GM23338 (cell line): ENCODE measurements at regions not wholly inside any gene's neighbourhood (a gene's known extent, or its start where the extent isn't known, plus 50 kb on each side); places are given as distances from the start of the nearest gene placed in this dataset.

ENCODE experiments used
- CTCF ChIP-seq, 2 experiments: fragments of 200-600 bp in 1 of 2; sonication (generic) in 1 of 2; conservative IDR thresholded peaks; 2 replicates each; pipeline versions ENCODE4 v1.5.1 to v1.6.1; 2016 to 2017; ENCODE audit warnings: antibody characterized with exemption in 2 of 2, low read depth in 2 of 2, mild to moderate bottlenecking in 2 of 2, moderate library complexity in 1 of 2
- EZH2 ChIP-seq: fragments of 200-600 bp; sonication (generic); IDR thresholded peaks from one replicate; pipeline ENCODE4 v1.8.0; 2017; ENCODE audit warnings: antibody characterized with exemption, mild to moderate bottlenecking, low read depth; ENCODE audit not compliant: unreplicated experiment
- REST ChIP-seq: IDR thresholded peaks from one replicate; pipeline ENCODE4 v1.6.1; 2018; ENCODE audit warnings: antibody characterized with exemption; ENCODE audit not compliant: unreplicated experiment
- ZNF462 ChIP-seq: fragments of 250-450 bp; sonication (Bioruptor Pico); IDR thresholded peaks from 2 replicates; pipeline ENCODE4 v1.5.0; 2020; ENCODE audit warnings: mild to moderate bottlenecking, moderate library complexity

- TF ChIP-seq ZNF462 (CRISPR knock-in tag): no peak
- no peak for TF ChIP-seq EZH2
- no peak for TF ChIP-seq REST
- no peak for TF ChIP-seq CTCF (conservative IDR thresholded peaks at IDR 0.05; ENCODE audit: low read depth in 2 of 2)
Observed at GRCh38 chr2:220575963-220576362, 948.5 kb downstream of the SLC4A3 start (continued).
